CD8-positive, alpha-beta memory T cell (primary cell): ENCODE measurements at regions not wholly inside any gene's neighbourhood (a gene's known extent, or its start where the extent isn't known, plus 50 kb on each side); places are given as distances from the start of the nearest gene placed in this dataset.

Experiments used
- CTCF ChIA-PET: fragments of 350-600 bp; sonication (Branson Sonifier 250); formaldehyde crosslinking; loops from one replicate; lab custom pipeline; 2021; ENCODE audit warnings: antibody characterized with exemption; lab: Charles Lee
- POLR2A ChIA-PET: fragments of 350-600 bp; sonication (Branson Sonifier 250); formaldehyde crosslinking; loops from one replicate; lab custom pipeline; 2021; ENCODE audit warnings: antibody characterized with exemption; lab: Charles Lee
- DNase-seq, 5 donors: peaks; one replicate each; pipeline versions ENCODE4 v3.0.0 to v3.0.0-alpha.2; 2020 to 2022; ENCODE audit warnings: mixed read lengths in 1 of 5
- H3K27ac ChIP-seq: one replicate; pipeline ENCODE4 v1.7.0; 2013; ENCODE audit warnings: low read depth, mild to moderate bottlenecking, low read length, moderate library complexity
- H3K27me3 ChIP-seq: 2 replicates; pipeline ENCODE4 v1.7.0; 2013; ENCODE audit warnings: low read length, mild to moderate bottlenecking; ENCODE audit not compliant: insufficient read depth, poor library complexity, severe bottlenecking
- H3K36me3 ChIP-seq: 2 replicates; pipeline ENCODE4 v1.7.0; 2013; ENCODE audit warnings: mild to moderate bottlenecking, low read length, moderate library complexity; ENCODE audit not compliant: insufficient read depth
- H3K4me1 ChIP-seq: 2 replicates; pipeline ENCODE4 v1.7.0; 2013; ENCODE audit warnings: mild to moderate bottlenecking, low read length, moderate library complexity; ENCODE audit not compliant: insufficient read depth
- H3K4me3 ChIP-seq: 2 replicates; pipeline ENCODE4 v1.7.0; 2013; ENCODE audit warnings: mild to moderate bottlenecking, low read length
- H3K9me3 ChIP-seq: 2 replicates; pipeline ENCODE4 v1.7.0; 2013; ENCODE audit warnings: mild to moderate bottlenecking, low read length
- H3K27ac Mint-ChIP-seq, 8 donors: one replicate each; pipeline ENCODE4 v1.8.0; 2020 to 2021; ENCODE audit warnings: mixed read lengths in 8 of 8, mild to moderate bottlenecking in 6 of 8, inconsistent platforms in 3 of 8, moderate library complexity in 3 of 8
- H3K27me3 Mint-ChIP-seq, 2 donors: one replicate each; pipeline ENCODE4 v1.8.0; 2020 to 2021; ENCODE audit warnings: mixed read lengths in 2 of 2, mild to moderate bottlenecking in 1 of 2, moderate library complexity in 1 of 2
- H3K36me3 Mint-ChIP-seq, 3 donors: one replicate each; pipeline ENCODE4 v1.8.0; 2020 to 2021; ENCODE audit warnings: mixed read lengths in 3 of 3, inconsistent platforms in 1 of 3, mild to moderate bottlenecking in 1 of 3
- H3K4me1 Mint-ChIP-seq, 3 donors: one replicate each; pipeline ENCODE4 v1.8.0; 2020 to 2021; ENCODE audit warnings: mixed read lengths in 3 of 3, inconsistent platforms in 1 of 3, mild to moderate bottlenecking in 1 of 3
- H3K4me3 Mint-ChIP-seq, 7 donors: one replicate each; pipeline ENCODE4 v1.8.0; 2020 to 2021; ENCODE audit warnings: mixed read lengths in 7 of 7, mild to moderate bottlenecking in 6 of 7, moderate library complexity in 4 of 7, inconsistent platforms in 2 of 7
- H3K9me3 Mint-ChIP-seq, 5 donors: one replicate each; pipeline ENCODE4 v1.8.0; 2020 to 2022; ENCODE audit warnings: mixed read lengths in 5 of 5, mild to moderate bottlenecking in 3 of 5, moderate library complexity in 2 of 5, inconsistent platforms in 1 of 5

GRCh38 chr2:4502230-4502843 lies 799.0 kb downstream of the DCDC2C start:
- CTCF ChIA-PET = no interaction called here
- no peak for DNase-seq
- no peak overlapping the region for H3K4me3 ChIP-seq
- POLR2A ChIA-PET = no interaction called here
- no peaks in the 10 kb centered on the region for H3K36me3 ChIP-seq
- no peaks in the 10 kb centered on the region for H3K4me1 ChIP-seq
- Mint-ChIP-seq H3K4me3 (no peak overlapping the region), H3K4me1 (no peaks in the 10 kb centered on the region), H3K36me3 (no peaks in the 10 kb centered on the region), H3K9me3 (peaks cover 4 to 13% (median 7%) of the 10 kb centered on the region in 5 donors), H3K27ac (no peak overlapping the region), H3K27me3 (no peaks in the 10 kb centered on the region)
- H3K27ac ChIP-seq = no peak overlapping the region
- H3K9me3 ChIP-seq = no peaks in the 10 kb centered on the region
- H3K27me3 ChIP-seq = no peaks in the 10 kb centered on the region

GRCh38 chr2:4507661-4508060 lies 804.3 kb downstream of the DCDC2C start:
- H3K36me3 ChIP-seq = no peaks in the 10 kb centered on the region
- no peak overlapping the region for H3K27ac ChIP-seq
- peaks cover 6 to 21% (median 12%) of the 10 kb centered on the region in 5 donors for H3K9me3 Mint-ChIP-seq
- no peak overlapping the region for H3K4me3 ChIP-seq
- ChIA-PET CTCF (no interaction called here), POLR2A (no interaction called here)
- H3K27me3 ChIP-seq = no peaks in the 10 kb centered on the region
- H3K4me3 Mint-ChIP-seq = no peak overlapping the region
- no peaks in the 10 kb centered on the region for H3K9me3 ChIP-seq
- H3K4me1 Mint-ChIP-seq = no peaks in the 10 kb centered on the region
- DNase-seq = no peak
- no peaks in the 10 kb centered on the region for H3K27me3 Mint-ChIP-seq
- H3K27ac Mint-ChIP-seq = peak overlapping the region in 1 of 8 donors; percentile 18
- H3K36me3 Mint-ChIP-seq = no peaks in the 10 kb centered on the region
- H3K4me1 ChIP-seq = no peaks in the 10 kb centered on the region

DNA sequence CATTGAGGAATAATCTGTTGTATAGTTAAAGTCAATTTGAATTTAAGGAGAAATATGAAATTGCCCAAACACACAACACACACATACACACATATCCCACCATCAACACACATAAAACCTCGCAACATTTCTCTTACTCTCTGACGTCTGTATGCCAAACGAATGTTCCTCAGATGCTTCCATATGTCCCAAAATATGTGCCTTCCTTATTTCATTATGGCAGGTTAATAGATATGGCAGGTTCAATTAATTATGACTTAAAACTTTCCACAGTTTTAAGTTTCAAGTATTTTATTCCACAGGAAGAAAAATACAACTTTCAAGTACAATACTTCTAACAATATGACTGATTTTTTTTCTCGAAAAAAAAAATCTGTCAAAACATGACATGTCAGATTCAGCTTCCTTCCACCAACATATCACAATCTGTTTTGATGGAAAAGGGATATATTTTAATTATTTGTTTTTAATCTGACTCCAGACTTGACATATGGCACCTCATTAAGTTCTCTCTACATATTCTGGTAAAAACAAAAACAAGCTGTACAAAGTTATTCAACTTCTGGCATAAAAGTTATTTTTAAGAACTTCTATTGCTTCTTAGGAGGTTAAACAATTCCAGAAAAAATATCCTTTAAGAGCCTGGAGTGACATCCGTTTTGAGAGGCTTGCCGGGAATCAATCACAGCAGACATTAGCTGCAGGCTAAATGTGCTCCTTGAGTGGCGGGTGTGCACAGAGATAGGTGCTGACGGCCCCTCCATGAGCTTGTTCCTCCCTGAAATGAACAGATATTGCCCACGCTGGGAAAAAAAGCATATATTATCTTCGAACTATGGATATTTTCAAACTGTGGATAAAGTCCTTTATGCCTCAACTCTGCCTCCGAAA lies 812.7 kb downstream of the DCDC2C start:
- H3K27ac Mint-ChIP-seq = no peak overlapping the region
- no peak overlapping the region for H3K27ac ChIP-seq
- H3K27me3 ChIP-seq = no peaks in the 10 kb centered on the region
- DNase-seq = no peak
- no peaks in the 10 kb centered on the region for H3K4me1 ChIP-seq
- POLR2A ChIA-PET = no interaction called here
- H3K36me3 Mint-ChIP-seq = peaks cover 0 to 1% (median 0%) of the 10 kb centered on the region in 3 donors
- H3K36me3 ChIP-seq = no peaks in the 10 kb centered on the region
- no peak overlapping the region for H3K4me3 Mint-ChIP-seq
- H3K9me3 ChIP-seq = no peaks in the 10 kb centered on the region
- peaks cover 6 to 17% (median 9%) of the 10 kb centered on the region in 5 donors for H3K9me3 Mint-ChIP-seq
- H3K4me3 ChIP-seq = no peak overlapping the region
- no peaks in the 10 kb centered on the region for H3K4me1 Mint-ChIP-seq
- CTCF ChIA-PET = no interaction called here
- H3K27me3 Mint-ChIP-seq = no peaks in the 10 kb centered on the region

DNA sequence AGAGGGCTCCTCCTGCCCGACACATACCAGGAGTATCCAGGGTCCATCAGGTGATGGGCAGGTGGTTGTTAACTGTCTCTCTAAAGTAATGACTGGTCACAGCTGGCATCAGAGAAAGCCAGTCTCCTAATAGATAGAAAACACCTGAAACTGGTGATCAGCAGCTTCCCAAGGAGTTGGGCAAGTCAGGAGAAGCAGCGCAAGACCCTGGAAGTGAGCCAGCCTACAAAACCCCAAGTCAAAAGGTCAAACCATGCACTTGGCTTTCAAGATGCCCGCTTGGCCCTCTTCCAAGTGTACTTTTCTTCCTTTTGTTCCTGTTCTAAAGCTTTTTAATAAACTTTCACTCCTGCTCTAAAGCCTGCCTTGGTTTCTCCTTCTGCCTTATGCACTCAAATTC lies 815.2 kb downstream of the DCDC2C start:
- ChIA-PET CTCF (no interaction called here), POLR2A (no interaction called here)
- no peak overlapping the region for H3K4me3 Mint-ChIP-seq
- no peak for DNase-seq
- H3K27me3 Mint-ChIP-seq = no peaks in the 10 kb centered on the region
- no peak overlapping the region for H3K27ac Mint-ChIP-seq
- H3K36me3 ChIP-seq = no peaks in the 10 kb centered on the region
- no peaks in the 10 kb centered on the region for H3K4me1 Mint-ChIP-seq
- H3K9me3 Mint-ChIP-seq = peaks cover 6 to 14% (median 9%) of the 10 kb centered on the region in 5 donors
- no peaks in the 10 kb centered on the region for H3K27me3 ChIP-seq
- H3K4me1 ChIP-seq = no peaks in the 10 kb centered on the region
- H3K36me3 Mint-ChIP-seq = peaks cover 0 to 1% (median 0%) of the 10 kb centered on the region in 3 donors
- H3K4me3 ChIP-seq = no peak overlapping the region
- H3K9me3 ChIP-seq = no peaks in the 10 kb centered on the region
- H3K27ac ChIP-seq = no peak overlapping the region

DNA sequence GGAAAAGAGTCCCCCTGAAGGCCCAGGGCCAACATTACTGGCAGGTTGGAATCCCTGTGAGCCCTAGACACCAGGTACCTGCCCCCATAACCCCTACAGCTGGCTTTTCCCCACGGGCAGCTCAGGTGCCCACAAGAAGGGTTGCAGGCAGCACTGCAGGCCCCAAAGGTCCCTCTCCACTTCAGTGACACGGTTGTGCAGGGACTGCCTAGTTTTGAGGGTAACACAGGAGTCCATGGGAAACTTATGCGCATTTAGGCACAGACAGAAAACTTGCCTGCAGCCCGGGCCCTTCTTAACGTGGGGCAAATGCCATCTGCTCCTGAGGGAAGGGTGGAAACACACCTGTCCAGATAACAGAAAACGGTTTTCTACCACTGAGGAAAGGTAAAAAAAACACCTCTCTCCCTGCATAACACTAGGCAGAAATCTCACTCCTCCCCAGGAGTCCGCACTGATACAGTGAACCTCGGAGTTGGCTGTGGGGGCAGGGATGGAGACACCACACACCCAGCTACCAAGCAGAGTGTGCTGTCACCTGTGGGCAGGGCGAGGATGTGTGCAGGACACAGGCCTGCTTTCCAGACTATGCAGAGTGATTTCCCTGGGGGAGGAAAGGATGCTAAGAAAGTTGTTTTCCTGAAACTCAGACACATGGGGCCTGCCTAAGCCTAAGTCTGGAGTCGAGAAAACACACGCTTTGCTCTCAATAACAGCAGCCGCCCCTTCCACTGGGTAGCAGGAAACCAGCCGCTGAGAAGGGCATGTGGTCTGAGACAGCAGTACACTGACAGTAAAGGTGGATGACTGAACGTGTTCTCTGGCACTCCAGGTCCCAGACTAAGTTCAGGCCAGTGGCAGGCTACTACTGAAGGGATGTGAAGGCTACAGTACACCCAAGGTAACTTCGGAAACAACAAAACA lies 819.4 kb downstream of the DCDC2C start:
- ChIA-PET POLR2A (no interaction called here), CTCF (no interaction called here)
- H3K27me3 Mint-ChIP-seq = no peaks in the 10 kb centered on the region
- Histone ChIP-seq H3K9me3 (no peaks in the 10 kb centered on the region), H3K4me1 (no peaks in the 10 kb centered on the region), H3K27ac (no peak overlapping the region), H3K4me3 (no peak overlapping the region), H3K27me3 (no peaks in the 10 kb centered on the region), H3K36me3 (no peaks in the 10 kb centered on the region)
- no peak overlapping the region for H3K27ac Mint-ChIP-seq
- DNase-seq = no peak
- peaks cover 0 to 28% (median 1%) of the 10 kb centered on the region in 5 donors for H3K9me3 Mint-ChIP-seq
- H3K36me3 Mint-ChIP-seq = peaks cover 0 to 1% (median 0%) of the 10 kb centered on the region in 3 donors
- H3K4me3 Mint-ChIP-seq = no peak overlapping the region
- H3K4me1 Mint-ChIP-seq = no peaks in the 10 kb centered on the region

DNA sequence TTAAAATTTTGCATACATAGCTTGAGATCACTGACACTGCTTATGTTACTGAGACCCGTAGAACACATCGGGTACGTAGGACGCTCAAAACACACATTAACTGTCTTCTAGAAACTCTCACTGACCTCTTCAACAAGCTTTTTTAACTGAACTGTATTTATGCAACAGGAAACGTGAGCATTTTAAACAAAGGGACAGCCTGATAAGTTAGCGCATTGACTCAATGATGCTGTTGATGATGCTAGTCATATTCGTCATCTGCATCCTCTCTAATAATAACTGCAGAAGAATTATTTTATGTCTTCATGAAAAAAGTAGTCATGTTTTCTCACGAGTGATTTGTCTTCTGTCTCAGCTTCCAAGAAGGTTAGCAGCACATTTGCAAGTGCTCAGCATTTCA lies 824.0 kb downstream of the DCDC2C start:
- no peak for DNase-seq
- H3K4me1 ChIP-seq = no peaks in the 10 kb centered on the region
- Mint-ChIP-seq H3K27me3 (peaks cover 0 to 2% of the 10 kb centered on the region in 2 donors), H3K4me1 (no peaks in the 10 kb centered on the region), H3K4me3 (no peak overlapping the region), H3K9me3 (peaks cover 0 to 22% (median 7%) of the 10 kb centered on the region in 5 donors), H3K27ac (no peak overlapping the region), H3K36me3 (no peaks in the 10 kb centered on the region)
- H3K27ac ChIP-seq = no peak overlapping the region
- no peaks in the 10 kb centered on the region for H3K27me3 ChIP-seq
- POLR2A ChIA-PET = no interaction called here
- no peak overlapping the region for H3K4me3 ChIP-seq
- CTCF ChIA-PET = no interaction called here
- H3K36me3 ChIP-seq = no peaks in the 10 kb centered on the region
- no peaks in the 10 kb centered on the region for H3K9me3 ChIP-seq

DNA sequence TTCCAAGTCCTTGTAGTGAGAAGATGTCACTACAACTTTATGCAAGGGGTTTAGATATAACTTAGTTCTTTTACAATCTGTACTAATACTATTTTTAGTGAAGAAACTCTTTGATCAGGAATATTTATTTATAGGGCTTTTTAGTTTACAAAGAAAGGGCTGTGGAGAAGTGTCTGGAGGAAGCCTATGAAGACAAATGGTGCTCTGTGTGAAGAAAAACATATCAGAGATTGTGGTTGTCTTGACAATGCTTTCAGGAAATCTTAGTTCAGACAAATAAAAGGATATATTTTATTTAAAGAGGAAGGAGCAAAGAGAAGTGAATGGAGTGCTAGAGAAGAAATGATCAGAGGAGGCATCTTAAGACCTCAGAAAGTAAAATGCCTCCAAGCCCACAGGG lies 824.9 kb downstream of the DCDC2C start:
- no peak overlapping the region for H3K4me3 ChIP-seq
- H3K4me1 ChIP-seq = no peaks in the 10 kb centered on the region
- H3K36me3 ChIP-seq = no peaks in the 10 kb centered on the region
- Mint-ChIP-seq H3K36me3 (no peaks in the 10 kb centered on the region), H3K27ac (no peak overlapping the region), H3K4me3 (no peak overlapping the region), H3K9me3 (peaks cover 2 to 27% (median 7%) of the 10 kb centered on the region in 5 donors), H3K4me1 (no peaks in the 10 kb centered on the region), H3K27me3 (peaks cover 0 to 2% of the 10 kb centered on the region in 2 donors)
- H3K27me3 ChIP-seq = no peaks in the 10 kb centered on the region
- no peak overlapping the region for H3K27ac ChIP-seq
- no peak for DNase-seq
- POLR2A ChIA-PET = no interaction called here
- no peaks in the 10 kb centered on the region for H3K9me3 ChIP-seq
- CTCF ChIA-PET = no interaction called here
